ENCODE measurements at regions not wholly inside any gene's neighbourhood (a gene's known extent, or its start where the extent isn't known, plus 50 kb on each side); places are given as distances from the start of the nearest gene placed in this dataset.

- no peak overlapping the region for H3K4me3 ChIP-seq
- H3K4me1 ChIP-seq = no peaks in the 10 kb centered on the region
- H3K27me3 ChIP-seq (ENCODE audit: low read depth) = no peaks in the 10 kb centered on the region
- intact Hi-C loops (cut with DNase I) = no loop called here
- no peaks in the 10 kb centered on the region for H3K9me3 ChIP-seq
- no peak overlapping the region for H3K27ac ChIP-seq
- no peak for ATAC-seq
- no peak for TF ChIP-seq CTCF (IDR thresholded peaks at IDR 0.05)
- DNase-seq = no peak
- H3K36me3 ChIP-seq = no peaks in the 10 kb centered on the region
Measured at GRCh38 chr3:99199021-99199420, 297.5 kb upstream of the DCBLD2 start.

GRCh38 chr3:99191186-99191585, 289.7 kb upstream of the DCBLD2 start:
- ATAC-seq (no peak), DNase-seq (no peak)
- Histone ChIP-seq H3K4me1 (no peaks in the 10 kb centered on the region), H3K9me3 (no peaks in the 10 kb centered on the region), H3K27me3 (ENCODE audit: low read depth) (no peaks in the 10 kb centered on the region), H3K4me3 (no peak overlapping the region), H3K36me3 (no peaks in the 10 kb centered on the region), H3K27ac (no peak overlapping the region)
- no peak for TF ChIP-seq CTCF (IDR thresholded peaks at IDR 0.05)
- intact Hi-C loops (cut with DNase I) = no loop called here

DNA sequence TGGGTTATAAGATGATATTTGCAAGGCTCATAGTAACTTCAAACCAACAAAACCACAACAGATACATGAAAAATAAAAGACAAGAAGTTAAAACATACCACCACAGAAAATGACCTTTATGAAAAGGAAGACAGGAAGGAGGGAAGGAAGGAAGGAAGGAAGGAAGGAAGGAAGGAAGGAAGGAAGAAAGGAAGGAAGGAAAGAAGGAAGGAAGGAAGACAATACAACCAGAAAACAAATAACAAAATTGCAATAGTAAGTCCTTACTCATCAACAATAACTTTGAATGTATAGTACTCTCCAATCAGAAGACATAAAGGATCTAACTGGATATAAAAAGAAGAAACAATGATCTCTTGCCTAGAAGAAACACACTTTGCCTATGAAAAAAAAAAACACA, 287.4 kb upstream of the DCBLD2 start:
- DNase-seq = no peak
- H3K36me3 ChIP-seq = no peaks in the 10 kb centered on the region
- no peaks in the 10 kb centered on the region for H3K9me3 ChIP-seq
- intact Hi-C loops (cut with DNase I) = no loop called here
- ATAC-seq = no peak
- H3K27ac ChIP-seq = no peak overlapping the region
- no peak overlapping the region for H3K4me3 ChIP-seq
- no peaks in the 10 kb centered on the region for H3K4me1 ChIP-seq
- H3K27me3 ChIP-seq (ENCODE audit: low read depth) = no peaks in the 10 kb centered on the region
- TF ChIP-seq CTCF (IDR thresholded peaks at IDR 0.05) = no peak

- H3K4me1 ChIP-seq = no peaks in the 10 kb centered on the region
- no peaks in the 10 kb centered on the region for H3K9me3 ChIP-seq
- no peak for DNase-seq
- intact Hi-C loops (cut with DNase I) = no loop called here
- no peaks in the 10 kb centered on the region for H3K36me3 ChIP-seq
- TF ChIP-seq CTCF (IDR thresholded peaks at IDR 0.05) = no peak
- ATAC-seq = no peak
- H3K27me3 ChIP-seq (ENCODE audit: low read depth) = no peaks in the 10 kb centered on the region
- no peak overlapping the region for H3K4me3 ChIP-seq
- no peak overlapping the region for H3K27ac ChIP-seq
Measured at GRCh38 chr3:99186016-99186415, 284.5 kb upstream of the DCBLD2 start.

DNA sequence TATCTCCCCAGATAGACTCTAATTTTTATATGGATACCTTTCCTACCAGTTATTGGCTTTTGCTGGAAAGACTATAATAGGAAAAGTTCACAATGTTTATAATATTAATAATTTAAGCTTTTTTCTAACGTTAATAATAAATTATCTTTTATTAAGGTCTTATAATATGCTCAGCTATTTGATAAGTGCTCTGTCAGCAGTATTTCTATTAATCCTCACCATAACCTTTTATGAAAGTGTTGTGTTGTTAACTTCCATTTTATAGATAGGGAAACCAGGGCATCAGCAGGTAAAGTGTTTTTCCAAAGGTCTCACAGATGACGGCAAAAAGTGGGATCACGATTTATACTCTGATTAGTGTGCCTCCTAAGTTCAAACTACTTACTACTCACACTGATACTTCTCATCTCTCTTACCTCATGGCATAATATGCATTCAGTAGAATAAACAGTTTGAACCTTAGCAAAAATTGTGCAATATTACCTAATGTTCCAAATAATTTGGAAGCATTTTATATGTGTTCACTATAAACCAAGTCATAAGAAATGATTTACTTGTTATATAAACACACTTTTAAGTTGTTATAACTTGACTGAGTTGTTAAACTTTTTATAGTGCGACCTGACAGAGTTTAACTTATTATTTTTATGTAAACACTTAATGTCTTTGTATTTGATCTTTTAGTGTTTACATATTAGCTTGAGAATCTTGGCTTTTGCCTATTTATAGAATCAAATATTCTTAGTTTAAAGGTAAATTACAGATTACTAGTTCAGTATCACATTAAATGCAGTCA, 274.9 kb upstream of the DCBLD2 start:
- Histone ChIP-seq H3K4me3 (no peak overlapping the region), H3K4me1 (no peaks in the 10 kb centered on the region), H3K9me3 (no peaks in the 10 kb centered on the region), H3K27ac (no peak overlapping the region), H3K27me3 (ENCODE audit: low read depth) (no peaks in the 10 kb centered on the region), H3K36me3 (no peaks in the 10 kb centered on the region)
- ATAC-seq = peak in 1 of 2 donors; percentile 48
- DNase-seq = no peak
- intact Hi-C loops (cut with DNase I) = no loop called here
- TF ChIP-seq CTCF (IDR thresholded peaks at IDR 0.05) = no peak
